Epithelial cell of proximal tubule (primary cell): ENCODE measurements at regions not wholly inside any gene's neighbourhood (a gene's known extent, or its start where the extent isn't known, plus 50 kb on each side); places are given as distances from the start of the nearest gene placed in this dataset.

ENCODE experiments used
- DNase-seq: peaks from one replicate; pipeline ENCODE4 v3.0.0-alpha.2; 2011; ENCODE audit warnings: low read depth
- H3K4me3 ChIP-seq: 2 replicates; pipeline ENCODE4 v1.5.1; 2011; ENCODE audit warnings: low read depth, mild to moderate bottlenecking, low read length
- CTCF ChIP-seq: conservative IDR thresholded peaks from 2 replicates; pipeline ENCODE4 v1.5.1; 2012; ENCODE audit warnings: low read depth, mild to moderate bottlenecking, low read length

GRCh38 chr6:159324596-159324995 is 155.4 kb downstream of the FNDC1 start:
- no peak for DNase-seq
- no peak for TF ChIP-seq CTCF
- H3K4me3 ChIP-seq = no peak overlapping the region
